Body of pancreas (tissue), 4 donors: ENCODE measurements at regions not wholly inside any gene's neighbourhood (a gene's known extent, or its start where the extent isn't known, plus 50 kb on each side); places are given as distances from the start of the nearest gene placed in this dataset.

ENCODE experiments used
- ATAC-seq: fragments of 150-250 bp; one replicate; pipeline ENCODE4 v1.9.1; 2016
- DNase-seq, 4 donors: peaks; one replicate each; pipeline ENCODE4 v3.0.0-alpha.2; 2019
- H3K27ac ChIP-seq, 4 donors: fragments of 200-600 bp; sonication (generic); 1 replicate in 3 of 4; 2 replicates in 1 of 4; pipeline versions ENCODE4 v1.5.1 to v1.6.1; 2016 to 2019; ENCODE audit warnings: mild to moderate bottlenecking in 1 of 4, mixed read lengths in 1 of 4, moderate library complexity in 1 of 4
- H3K27me3 ChIP-seq, 2 donors: fragments of 200-600 bp; sonication (generic); one replicate each; pipeline ENCODE4 v1.6.0; 2016; ENCODE audit warnings: mild to moderate bottlenecking in 1 of 2
- H3K36me3 ChIP-seq, 2 donors: fragments of 200-600 bp; sonication (generic); replicated peaks in 1 of 2; 2 replicates each; pipeline ENCODE4 v1.5.1; 2016; ENCODE audit warnings: low read depth in 2 of 2; ENCODE audit not compliant: insufficient read depth in 1 of 2
- H3K4me1 ChIP-seq: fragments of 200-600 bp; sonication (generic); one replicate; pipeline ENCODE4 v1.6.0; 2016
- H3K4me3 ChIP-seq, 2 donors: fragments of 200-600 bp; sonication (generic); 1 replicate in 1 of 2; 2 replicates in 1 of 2; pipeline ENCODE4 v1.5.1; 2016 to 2019
- H3K9me3 ChIP-seq, 3 donors: fragments of 200-600 bp; sonication (generic); 1 replicate in 2 of 3; 2 replicates in 1 of 3; pipeline ENCODE4 v1.5.1; 2016
- POLR2A ChIP-seq, 3 donors: fragments of 450-650 bp; IDR thresholded peaks; one replicate each; pipeline ENCODE4 v1.6.1; 2016; ENCODE audit warnings: antibody characterized with exemption in 3 of 3, mild to moderate bottlenecking in 2 of 3
- WGBS, 2 donors: methylation state at CpG; one replicate each; pipeline ENCODE4 v1.1.5; 2017; 5-methylcytosine and 5-hydroxymethylcytosine counted together
- intact Hi-C: fragments of 100-400 bp; cut with DNase I; formaldehyde crosslinking; loops from one replicate; pipeline ENCODE4 v1.15.1; 2023
- TF ChIP-seq, protein P1 (sequence below), 7 experiments: fragments of 450-650 bp in 4 of 7; fragments of 200-600 bp in 3 of 7; sonication (generic) in 3 of 7; IDR thresholded peaks; one replicate each; pipeline ENCODE4 v1.5.1; 2016 to 2019; ENCODE audit warnings: antibody characterized with exemption in 7 of 7

DNA sequence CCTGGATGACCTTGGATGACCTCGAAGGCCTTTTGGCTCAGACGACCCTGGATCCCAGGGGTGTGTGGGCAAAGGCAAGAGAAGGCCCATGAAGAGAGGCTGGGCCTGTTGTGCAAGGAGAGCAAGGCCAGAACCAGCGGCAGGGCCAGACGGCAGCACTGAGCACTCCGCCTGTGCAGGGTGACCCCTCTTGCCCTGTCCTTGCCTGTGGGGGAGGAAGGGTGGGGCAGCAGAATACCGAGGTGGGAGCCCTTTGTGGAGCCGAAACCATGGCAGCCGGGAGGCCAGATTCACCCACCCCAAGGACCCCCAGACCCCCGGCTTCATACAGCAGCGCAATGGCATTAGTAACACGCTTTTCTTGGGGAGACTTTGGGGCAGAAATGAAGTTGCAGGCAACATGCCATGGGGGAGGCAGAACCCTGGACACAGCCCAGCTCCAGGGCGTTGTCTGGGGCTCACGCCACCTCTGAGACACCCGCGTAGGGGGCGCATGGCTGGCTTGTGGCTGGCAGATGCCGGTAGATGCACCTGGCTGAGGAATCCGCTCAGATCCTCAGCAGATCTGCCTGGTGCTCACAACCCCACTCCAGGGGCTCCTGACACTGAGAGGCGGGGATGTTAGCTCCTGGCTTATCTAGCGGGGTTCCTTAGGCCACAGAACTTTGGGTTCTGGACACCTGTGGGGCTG is 114.5 kb downstream of the FAM53A start:
- TF ChIP-seq POLR2A (IDR thresholded peaks at IDR 0.05) = no peak
- TF ChIP-seq, protein P1, sequence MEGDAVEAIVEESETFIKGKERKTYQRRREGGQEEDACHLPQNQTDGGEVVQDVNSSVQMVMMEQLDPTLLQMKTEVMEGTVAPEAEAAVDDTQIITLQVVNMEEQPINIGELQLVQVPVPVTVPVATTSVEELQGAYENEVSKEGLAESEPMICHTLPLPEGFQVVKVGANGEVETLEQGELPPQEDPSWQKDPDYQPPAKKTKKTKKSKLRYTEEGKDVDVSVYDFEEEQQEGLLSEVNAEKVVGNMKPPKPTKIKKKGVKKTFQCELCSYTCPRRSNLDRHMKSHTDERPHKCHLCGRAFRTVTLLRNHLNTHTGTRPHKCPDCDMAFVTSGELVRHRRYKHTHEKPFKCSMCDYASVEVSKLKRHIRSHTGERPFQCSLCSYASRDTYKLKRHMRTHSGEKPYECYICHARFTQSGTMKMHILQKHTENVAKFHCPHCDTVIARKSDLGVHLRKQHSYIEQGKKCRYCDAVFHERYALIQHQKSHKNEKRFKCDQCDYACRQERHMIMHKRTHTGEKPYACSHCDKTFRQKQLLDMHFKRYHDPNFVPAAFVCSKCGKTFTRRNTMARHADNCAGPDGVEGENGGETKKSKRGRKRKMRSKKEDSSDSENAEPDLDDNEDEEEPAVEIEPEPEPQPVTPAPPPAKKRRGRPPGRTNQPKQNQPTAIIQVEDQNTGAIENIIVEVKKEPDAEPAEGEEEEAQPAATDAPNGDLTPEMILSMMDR (IDR thresholded peaks at IDR 0.05) = no peak
- Histone ChIP-seq H3K9me3 (no peaks in the 10 kb centered on the region), H3K4me1 (no peaks in the 10 kb centered on the region), H3K36me3 (no peaks in the 10 kb centered on the region), H3K4me3 (no peak overlapping the region), H3K27me3 (peaks cover 0 to 5% of the 10 kb centered on the region in 2 donors), H3K27ac (no peak overlapping the region)
- 67 to 78% methylated on average over 7 to 20 of the region's 20 CpGs for WGBS, 2 donors
- intact Hi-C loops = no loop called here
- DNase-seq (no peak), ATAC-seq (no peak)

DNA sequence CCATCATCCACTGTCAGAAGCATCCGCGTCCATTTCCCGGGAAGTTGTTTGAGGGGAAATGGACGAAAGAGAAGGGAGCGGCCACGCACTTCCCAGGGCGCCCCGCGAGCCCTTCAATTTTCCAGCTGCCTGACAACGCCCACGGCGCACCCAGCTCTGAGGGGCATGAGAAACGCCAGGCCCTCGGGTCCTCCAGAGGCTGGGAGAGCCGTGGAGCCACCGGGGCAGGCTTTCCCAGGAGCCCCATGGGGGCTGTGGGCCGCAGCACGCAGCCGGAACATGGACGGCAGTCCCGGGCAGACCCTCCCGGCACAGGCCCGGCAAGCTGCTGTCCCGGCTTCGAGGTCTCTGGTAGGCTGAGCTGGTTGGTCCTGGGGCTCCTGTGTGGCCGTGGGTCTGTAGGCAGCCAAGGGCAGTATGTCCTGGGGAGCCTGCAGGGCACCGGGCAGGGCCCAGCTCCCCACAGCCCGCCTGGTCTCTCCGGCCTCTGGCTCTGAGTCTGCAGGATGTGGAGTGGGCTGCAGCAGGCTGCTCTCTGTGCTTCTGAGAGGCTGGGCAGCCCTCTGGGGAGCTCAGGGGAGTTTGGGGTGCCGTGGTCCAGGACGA is 115.2 kb downstream of the FAM53A start:
- no peak for DNase-seq
- H3K4me3 ChIP-seq = no peak overlapping the region
- no peaks in the 10 kb centered on the region for H3K9me3 ChIP-seq
- WGBS, 2 donors = 60 to 67% methylated on average over 9 to 30 of the region's 31 CpGs
- no peaks in the 10 kb centered on the region for H3K4me1 ChIP-seq
- H3K36me3 ChIP-seq = no peaks in the 10 kb centered on the region
- peak; percentile 4 for ATAC-seq
- H3K27me3 ChIP-seq = peaks cover 0 to 5% of the 10 kb centered on the region in 2 donors
- intact Hi-C loops = no loop called here
- TF ChIP-seq POLR2A (IDR thresholded peaks at IDR 0.05) = no peak
- TF ChIP-seq, protein P1 (IDR thresholded peaks at IDR 0.05) = no peak
- H3K27ac ChIP-seq = no peak overlapping the region

DNA sequence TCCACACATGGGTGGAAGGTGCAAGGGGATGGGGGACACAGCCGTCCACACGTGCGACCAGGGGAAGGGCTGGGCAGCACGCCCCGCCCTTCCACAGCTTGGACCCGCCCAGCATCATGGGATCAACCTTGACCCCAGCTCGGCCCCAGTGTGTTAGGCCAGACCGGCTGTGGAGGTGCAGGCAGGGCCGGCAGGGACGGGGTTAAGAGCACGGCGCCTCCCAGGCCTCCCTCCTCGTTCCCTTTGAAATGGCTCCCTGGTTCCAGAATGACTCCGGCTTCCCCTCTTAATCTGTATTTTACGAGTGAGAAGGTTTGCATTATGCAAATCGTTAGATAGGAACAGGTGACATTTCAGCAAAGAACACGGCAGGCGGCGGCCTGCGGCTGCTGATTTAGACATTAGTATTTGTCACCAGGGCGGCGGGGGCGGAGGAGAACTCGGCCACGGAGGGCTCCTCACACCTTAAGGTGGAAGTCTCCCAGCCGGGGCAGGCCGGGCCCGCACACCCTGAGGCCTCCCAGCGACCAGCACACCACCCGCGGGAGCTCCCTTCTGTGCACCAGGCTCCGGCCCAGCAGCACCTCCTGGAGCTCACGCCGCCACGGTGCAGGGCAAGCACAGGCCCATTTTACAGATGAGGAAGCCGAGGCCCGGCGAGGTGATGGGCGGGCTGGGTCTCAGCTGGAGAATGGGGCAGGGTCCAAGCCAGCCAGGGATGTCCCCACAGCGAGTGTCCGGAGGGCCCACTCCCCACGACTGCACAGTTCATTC is 116.1 kb downstream of the FAM53A start:
- intact Hi-C loops = no loop called here
- Histone ChIP-seq H3K36me3 (no peaks in the 10 kb centered on the region), H3K27ac (no peak overlapping the region), H3K9me3 (no peaks in the 10 kb centered on the region), H3K27me3 (peaks cover 0 to 5% of the 10 kb centered on the region in 2 donors), H3K4me1 (no peaks in the 10 kb centered on the region), H3K4me3 (no peak overlapping the region)
- no peak for TF ChIP-seq POLR2A (IDR thresholded peaks at IDR 0.05)
- TF ChIP-seq, protein P1 (IDR thresholded peaks at IDR 0.05) = no peak
- ATAC-seq = no peak
- DNase-seq = no peak
- 20 to 27% methylated on average over 12 to 38 of the region's 42 CpGs for WGBS, 2 donors

DNA sequence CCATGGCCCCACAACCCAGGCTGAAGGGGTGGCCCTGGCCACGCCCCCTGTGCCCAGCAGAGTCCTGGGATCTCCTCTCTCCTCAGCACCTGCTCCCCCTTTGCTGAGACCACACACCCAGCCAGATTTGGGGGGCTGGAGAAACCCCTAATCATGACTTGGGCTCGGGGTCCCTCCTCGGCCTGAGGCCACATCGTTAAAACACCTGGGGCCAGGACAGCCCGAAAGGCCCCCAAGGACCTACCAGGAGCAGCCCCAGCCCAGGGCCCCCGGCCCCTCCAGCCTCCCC is 116.7 kb downstream of the FAM53A start:
- Histone ChIP-seq H3K4me3 (no peak overlapping the region), H3K27me3 (peaks cover 0 to 5% of the 10 kb centered on the region in 2 donors), H3K27ac (no peak overlapping the region), H3K4me1 (no peaks in the 10 kb centered on the region), H3K36me3 (no peaks in the 10 kb centered on the region), H3K9me3 (no peaks in the 10 kb centered on the region)
- ATAC-seq (no peak), DNase-seq (no peak)
- TF ChIP-seq, protein P1 (IDR thresholded peaks at IDR 0.05) = no peak
- no peak for TF ChIP-seq POLR2A (IDR thresholded peaks at IDR 0.05)
- WGBS, 2 donors = 61 to 83% methylated on average over 1 to 6 of the region's 6 CpGs
- intact Hi-C loops = no loop called here
